Limb (tissue), 2 donors: ENCODE measurements at regions not wholly inside any gene's neighbourhood (a gene's known extent, or its start where the extent isn't known, plus 50 kb on each side); places are given as distances from the start of the nearest gene placed in this dataset.
"Not testable (repeated sequence)": the region's sequence is repeated elsewhere in the genome, so short reads cannot be mapped to it uniquely, and the experiment has no call there.

ENCODE experiments used
- DNase-seq, 2 donors: peaks; one replicate each; pipeline ENCODE4 v3.0.0-alpha.2; 2016; ENCODE audit errors: extremely low spot score in 2 of 2

DNA sequence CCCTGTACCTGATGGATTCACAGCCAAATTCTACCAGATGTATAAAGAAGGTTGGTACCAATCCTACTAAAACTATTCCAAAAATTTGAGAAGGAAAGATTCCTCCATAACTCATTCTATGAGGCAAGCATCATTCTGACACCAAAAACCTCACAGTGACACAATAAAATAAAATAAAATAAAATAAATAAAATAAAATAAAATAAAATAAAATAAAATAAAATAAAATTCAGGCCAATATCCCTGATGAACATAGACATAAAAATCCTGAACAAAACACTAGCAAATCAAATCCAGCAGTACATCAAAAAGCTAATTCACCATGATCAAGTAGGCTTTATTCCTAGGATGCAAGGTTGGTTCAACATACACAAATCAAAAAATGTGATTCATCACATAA is 108.1 kb downstream of the PROX1 start:
- DNase-seq = not testable (repeated sequence)

DNA sequence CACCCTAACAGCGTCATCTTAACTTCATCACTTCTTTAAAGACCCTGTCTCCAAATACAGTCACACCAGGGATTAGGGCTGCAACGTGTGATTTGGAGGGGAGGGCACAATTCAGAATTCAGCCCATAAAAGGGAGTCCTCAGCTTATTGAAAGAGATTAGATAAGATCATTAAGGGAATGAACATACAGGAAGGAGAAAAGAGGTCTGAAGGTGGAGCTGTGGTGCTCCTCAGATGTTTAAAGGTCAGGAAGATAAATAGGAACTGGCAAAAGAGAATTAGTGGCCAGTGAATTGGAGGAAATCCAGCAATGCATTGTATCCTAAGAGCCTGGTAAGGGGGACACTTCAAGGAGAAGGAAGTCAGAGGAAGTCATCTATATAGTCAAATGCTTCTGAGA is 113.5 kb downstream of the PROX1 start:
- DNase-seq = no peak

DNA sequence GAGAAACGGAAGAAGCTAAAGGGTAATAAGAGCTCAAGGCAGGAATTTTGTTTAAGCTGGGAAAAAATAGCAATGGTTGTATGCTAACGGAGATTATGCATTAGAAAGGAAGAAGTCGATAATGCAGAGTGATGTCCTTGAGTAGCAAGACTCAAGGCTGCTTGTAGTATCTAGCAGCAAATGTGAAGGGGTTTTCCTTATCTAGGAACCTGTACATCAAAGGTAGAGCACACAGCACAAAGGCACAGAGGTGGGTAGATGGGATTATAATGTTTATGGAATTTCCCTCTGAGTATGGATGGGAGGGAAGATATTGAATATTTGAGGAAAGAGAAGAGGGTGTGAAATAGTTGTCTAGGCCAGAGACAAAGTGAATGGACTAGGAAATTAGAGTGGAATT is 114.1 kb downstream of the PROX1 start:
- no peak for DNase-seq

DNA sequence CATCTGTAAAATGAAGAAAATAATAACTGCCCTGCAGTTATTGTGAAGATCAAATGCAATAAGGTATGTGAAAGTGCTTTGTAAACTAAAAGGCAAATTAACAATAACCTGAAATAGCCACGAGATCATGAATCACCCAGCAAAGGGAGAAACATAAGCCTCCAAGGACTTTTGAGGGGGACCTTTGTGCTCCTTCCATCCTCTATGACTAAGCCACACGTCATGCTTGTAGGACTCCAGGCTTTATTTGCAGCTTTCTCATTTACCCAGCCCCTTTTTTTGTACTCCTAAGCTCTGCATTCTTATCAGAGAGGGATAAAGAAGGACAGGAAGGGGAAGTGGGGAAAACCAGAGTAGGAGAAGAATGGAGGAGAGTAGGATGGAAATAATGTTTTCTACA is 115.1 kb downstream of the PROX1 start:
- no peak for DNase-seq

DNA sequence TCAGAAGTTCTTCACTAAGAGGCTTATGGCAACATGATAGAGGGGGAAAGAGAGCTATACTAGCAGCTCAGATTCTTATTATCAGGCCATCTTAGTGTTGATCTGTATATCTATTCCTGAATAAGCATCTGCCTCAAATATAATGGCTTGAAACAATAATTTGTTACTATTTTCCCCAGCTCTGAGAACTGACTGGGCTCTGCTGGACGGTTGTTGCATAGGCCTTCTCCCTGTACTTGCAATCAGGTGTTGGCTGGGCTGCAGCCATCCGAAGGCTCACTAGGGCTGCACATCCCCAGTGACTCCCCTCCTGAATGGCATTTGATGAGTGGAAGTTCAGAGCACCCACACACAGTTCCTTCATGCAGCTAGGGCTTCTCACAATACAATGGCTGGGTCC is 116.0 kb downstream of the PROX1 start:
- DNase-seq = no peak

DNA sequence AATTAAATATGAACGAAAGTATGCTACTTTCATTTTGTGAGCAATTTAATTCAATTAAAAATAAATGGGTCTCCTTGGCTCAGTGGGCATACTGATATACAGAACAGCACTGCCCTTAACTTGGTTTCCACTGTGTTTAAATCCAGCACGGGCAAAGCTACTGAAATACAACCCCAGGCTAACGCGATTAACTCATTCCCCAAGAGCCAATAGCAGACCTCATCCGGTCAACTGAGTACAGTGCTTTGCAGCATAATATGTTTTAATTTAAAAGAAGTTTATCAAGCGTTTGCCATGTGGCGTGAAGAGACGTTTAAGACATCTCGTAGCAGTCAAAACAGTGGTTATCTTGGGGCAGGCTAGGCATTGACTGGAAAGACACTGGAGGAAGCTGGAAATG is 118.6 kb downstream of the PROX1 start:
- no peak for DNase-seq

DNA sequence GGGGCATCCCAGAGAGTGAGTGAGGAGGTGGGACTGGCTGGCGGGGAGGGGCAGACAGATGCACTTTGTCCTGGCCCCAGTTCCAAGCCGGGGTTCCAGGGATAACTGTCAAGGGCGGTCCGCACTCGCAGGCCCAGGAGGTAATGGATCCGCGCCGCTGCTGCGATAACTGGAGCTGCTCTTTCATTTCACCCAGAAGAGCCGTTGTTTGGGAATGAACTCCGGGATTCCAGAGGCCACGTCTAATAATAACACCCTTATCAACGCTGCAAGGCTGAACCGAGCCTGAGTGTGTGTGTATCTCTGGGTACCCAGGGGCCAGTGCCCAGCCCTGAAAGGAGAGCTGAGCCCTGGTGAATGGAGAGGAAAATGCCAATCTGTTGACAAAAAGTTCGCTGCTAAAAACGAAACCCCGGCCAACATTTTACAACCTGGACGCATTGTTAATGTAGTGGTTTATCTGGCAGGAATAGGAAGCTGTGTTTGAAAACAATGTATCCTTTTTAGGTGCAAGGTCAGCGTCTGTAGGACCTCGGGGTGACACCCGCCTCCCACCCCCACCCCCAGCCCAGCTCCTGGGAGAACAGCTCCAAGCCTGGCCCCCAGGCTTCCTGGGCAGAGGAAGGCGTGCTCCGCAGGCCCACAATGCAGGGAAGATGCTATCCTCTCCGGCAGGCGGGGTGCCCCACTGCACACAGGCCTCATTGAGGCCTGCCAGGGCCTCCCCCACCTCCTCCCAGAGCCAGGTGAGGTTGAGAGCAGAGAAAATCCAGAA is 119.7 kb downstream of the PROX1 start:
- no peak for DNase-seq

DNA sequence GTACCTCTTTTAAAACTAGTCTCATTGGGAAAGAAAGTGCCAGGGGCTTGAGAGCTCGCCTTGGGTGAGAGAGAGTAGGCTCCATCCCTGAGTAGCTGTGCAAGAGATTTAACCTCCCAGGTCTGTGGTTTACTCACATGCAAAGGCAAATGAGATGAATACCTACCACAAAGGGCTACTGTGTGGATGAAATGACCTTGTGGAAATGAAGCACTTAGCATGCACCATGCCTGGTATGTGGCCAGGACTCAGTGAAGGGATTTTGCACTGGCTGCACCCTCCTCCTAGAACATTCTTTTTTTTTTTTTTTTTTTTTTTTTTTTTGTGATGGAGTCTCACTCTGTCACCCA is 120.3 kb downstream of the PROX1 start:
- DNase-seq = no peak

DNA sequence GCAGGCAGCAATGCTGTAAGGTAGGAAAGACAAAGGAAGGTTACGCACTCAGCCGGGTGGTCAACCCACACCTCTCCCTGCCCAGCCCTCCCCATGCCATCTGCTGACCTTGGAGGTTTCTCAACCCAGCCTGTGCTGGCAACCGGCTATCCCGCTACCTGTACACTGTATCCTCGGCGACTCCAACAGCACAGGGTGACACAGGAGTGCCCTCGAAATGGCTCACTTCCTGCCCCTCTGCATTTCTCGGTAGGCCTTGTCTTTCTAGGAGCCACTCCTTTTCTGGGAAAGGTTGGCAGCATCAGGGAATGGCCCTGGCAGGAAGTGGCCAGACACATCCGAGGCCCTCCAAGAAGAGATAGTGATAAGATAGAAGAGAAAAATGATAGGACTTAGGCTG is 124.0 kb downstream of the PROX1 start:
- DNase-seq = no peak

DNA sequence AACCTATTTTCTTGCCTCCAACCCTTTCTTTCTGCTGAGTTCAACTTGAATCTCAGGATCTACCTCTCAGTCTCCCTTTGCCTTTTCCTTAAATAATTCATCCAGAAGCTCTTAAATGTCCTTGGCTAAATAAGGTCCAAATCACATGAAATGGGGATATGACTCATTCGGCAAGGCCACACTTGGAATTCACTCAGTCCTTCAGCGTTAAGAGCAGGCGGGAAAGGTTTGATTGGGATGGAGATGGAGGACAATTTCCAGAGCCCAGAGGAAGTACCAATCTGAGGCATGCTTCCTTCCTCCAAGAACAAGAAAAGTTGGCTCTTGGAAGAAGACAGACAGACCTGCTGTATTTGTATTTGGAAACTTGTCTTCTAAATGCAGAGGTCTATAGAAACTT is 128.5 kb downstream of the PROX1 start:
- no peak for DNase-seq

DNA sequence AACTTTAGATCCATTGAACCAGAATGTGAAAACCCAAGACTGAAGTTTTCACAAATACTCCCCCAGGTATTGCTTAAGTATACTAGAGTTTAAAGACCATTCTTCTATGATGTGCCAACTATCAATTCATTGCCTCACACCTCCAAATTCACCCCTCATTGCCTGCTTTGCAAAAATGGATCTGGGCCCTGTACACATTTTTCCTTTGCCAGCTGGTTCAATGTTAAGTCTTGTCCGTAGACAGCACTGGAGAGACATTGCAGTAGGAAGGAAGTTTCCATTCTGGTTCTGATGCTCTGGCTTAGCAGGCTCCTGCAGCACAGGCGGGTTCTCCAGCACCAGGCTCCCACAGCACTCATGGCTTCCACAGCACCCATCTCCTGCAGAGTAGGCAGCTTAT is 130.0 kb downstream of the PROX1 start:
- no peak for DNase-seq

DNA sequence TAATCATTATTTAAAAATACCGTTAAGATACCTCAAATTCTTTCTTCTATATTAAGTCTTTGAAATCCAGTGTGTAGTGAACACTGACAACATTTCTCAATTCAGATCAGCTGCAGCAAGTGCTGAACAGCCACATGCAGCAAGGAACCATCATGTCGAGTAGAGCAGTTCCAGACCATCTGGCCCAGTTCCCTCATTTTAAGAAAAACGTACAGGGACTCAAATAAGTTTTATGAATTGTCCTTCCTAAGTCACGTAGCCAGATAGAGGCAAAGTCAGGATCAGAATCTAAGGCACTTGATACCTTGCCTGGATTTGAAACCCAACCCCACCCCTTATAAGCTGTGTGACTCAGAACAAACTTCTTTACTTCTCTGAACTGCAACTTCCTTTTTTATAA is 132.4 kb downstream of the PROX1 start:
- DNase-seq = no peak

DNA sequence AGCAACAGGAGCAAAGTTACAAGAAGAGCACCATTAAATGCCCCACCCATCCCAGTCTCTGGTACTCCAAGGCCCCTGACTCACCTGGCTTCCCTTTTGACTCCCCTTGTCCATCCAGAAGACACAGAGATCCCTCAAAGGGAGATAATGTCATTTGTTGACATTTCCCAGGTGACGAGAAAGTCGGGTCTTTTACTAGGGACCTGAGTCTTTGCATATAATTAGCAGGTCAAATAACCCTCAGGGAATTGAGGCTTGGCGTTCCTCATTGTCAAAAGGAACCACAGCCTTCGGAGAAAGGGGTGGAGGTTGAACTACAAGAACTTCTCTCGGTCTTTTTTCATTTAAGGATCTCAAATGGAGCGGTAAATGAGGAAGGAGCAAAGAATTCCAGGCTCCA is 133.2 kb downstream of the PROX1 start:
- DNase-seq = no peak

DNA sequence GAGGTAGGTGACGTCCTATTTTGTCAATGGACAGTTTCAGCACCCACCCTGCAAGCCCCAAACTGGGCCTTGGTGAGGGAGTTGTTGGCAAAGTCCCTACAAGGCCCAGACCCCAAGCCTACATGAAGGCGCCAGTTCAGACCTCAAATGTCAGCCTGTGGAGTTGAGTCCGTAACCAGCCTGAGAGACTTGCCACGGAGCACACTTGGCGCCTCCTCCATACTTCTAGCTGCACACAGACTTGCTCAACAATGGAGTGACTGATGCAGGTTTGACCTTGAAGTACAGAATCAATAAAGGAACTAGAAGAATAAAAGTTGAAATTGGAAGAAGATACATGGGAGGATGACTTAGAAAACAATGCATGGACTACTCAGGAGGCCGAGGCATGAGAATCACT is 134.3 kb downstream of the PROX1 start:
- no peak for DNase-seq

DNA sequence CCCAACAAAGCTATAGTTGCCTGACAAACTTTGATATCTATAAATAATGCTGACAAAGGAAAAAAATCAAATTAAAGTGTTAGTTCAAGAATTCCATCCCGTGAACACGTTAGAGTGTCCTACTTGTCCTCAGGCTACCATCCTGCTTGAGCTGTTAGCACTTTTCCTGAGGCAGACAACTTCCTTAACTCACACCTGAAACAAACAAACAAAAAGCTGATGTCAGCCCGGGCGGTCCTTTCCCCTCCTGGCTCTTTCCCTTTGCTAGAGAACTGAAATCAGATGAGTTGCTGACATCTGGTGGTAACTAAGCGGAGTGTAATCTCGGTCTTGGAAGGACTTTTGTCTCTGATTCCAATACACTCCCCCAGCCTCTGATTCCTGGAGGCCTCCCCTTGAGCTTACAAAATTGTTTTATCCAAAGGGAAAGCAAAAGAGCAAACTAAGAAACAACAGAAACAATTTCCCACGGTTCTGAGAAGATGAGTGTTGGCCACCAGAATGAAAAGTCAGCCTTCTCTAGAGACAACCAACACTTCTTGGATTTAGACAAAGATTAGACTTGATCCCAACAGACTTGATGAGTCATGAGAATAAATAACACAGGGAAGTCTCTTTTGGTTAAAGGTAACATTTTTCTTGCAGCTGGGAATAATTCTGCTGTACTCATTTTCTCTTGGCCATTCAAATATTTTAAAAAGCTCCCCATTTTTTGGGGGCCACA is 135.4 kb downstream of the PROX1 start:
- DNase-seq = peak; percentile 46 to 91

DNA sequence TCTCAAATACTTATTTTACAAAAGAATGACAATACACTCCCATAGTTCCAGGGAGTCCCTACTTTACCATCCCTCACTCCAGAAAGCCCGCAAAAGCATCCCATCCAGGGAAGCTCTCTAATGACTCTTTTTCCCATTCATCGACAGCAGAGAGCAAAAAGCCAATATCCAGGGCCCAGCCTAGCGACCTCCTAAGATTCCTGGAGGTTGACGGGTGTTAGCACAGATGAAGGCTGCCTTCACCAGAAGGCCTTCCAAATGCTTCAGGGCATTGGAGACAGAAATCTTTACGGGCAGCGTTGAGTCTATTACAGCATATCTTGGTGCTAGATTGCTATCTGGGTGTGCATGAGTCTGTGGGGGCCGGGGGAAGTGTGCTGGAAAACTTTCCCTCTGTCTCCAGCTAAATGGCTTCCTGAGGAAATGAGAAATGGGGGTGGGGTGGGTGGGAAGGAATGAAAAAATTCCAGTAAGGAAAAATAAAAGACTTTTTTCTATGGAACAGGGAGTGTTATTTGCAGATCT is 136.6 kb downstream of the PROX1 start:
- DNase-seq = no peak

DNA sequence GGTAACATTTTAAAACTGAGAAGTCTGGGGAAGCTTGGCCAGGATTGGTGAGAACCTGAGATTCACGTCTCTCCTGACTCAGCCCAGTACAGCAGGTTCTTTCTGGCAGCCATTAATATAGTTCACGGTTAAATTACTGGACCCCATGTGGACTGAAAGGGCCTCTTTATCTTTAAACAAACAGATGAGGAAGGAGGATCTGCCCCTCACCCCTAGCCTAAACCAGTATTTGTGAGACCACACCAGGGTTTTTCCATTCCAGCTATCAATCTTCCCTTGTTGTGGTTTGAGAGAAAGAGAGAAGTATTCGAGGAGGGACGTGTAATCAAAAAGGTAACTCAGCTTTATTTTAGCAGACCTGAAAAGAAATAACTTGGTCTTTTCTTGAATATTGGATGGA is 137.1 kb downstream of the PROX1 start:
- DNase-seq = no peak

DNA sequence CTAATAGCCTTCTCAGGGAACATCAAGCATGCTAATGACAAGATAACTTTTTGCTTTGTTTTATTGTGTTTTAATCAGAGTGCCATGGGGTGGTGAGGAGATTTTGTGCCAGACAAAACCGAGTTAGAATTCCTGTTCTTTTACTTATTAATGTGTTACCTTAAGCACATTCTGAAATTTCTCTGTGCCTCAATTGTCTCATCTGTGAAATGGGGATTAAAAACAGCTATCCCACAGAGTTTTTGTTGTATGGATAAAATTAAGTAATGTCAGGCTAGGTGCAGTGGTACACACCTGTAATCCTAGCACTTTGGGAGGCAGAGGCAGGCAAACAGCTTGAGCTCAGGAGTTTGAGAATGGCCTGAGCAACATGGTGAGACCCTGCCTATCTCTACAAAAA is 138.0 kb downstream of the PROX1 start:
- DNase-seq = no peak

DNA sequence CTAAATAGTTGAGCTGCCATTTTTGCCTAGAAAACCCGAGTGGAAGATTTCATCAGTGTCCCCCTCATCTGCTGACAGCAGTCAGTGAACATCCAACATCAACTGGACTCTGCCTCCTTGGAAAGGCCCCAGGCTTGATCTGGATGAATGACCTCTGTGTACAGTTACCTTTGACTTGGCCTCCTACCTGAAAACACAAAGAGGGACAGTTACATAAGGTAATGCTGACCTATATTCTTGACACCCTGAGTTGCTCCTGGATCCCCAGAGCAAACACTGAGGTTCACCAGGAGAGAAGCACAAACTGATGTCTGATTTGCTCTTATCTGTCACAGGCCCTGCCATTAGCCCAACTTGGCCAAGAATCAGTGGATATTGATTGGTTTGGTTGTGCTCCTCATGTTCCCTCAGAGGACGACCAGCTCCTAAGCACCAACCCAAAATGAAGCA is 138.9 kb downstream of the PROX1 start:
- DNase-seq = no peak

DNA sequence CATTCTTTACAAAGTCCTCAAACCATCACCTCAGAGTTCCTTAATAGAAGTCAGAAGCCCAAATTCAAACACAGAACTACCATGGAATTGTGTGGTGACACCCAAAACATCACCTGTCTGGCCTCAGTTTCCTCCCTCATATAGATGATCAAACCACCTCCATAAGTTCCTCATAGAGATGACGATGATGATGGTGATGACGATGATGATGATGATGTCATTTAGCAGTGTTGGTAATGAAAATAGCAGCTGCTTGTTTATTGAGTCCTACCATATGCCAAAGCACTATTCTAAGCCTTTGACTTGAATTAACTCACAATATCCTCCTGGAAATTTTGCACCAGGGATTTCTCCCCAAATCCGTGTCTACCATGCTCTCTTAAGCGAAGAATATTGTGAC is 139.9 kb downstream of the PROX1 start:
- DNase-seq = no peak

DNA sequence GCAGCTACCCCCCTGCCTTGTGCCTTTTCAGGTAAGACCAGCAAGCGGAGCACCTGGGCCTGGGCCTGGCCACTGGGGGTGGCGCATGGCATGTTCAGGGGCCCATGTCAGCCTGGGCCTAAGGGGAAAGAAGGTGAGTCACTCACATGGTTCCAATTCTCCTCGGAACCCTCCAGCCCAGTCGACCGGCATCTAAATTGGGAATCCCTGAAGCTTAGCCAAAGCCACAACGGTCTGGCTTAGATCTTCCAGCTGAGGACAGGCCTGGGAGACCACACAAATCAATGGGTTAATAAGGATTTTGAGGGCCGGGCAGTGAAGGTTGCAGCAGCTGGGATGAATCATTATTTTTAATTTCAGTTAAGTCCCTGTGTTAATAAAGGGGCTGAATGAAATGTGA is 145.1 kb upstream of the SMYD2 start:
- DNase-seq = no peak

DNA sequence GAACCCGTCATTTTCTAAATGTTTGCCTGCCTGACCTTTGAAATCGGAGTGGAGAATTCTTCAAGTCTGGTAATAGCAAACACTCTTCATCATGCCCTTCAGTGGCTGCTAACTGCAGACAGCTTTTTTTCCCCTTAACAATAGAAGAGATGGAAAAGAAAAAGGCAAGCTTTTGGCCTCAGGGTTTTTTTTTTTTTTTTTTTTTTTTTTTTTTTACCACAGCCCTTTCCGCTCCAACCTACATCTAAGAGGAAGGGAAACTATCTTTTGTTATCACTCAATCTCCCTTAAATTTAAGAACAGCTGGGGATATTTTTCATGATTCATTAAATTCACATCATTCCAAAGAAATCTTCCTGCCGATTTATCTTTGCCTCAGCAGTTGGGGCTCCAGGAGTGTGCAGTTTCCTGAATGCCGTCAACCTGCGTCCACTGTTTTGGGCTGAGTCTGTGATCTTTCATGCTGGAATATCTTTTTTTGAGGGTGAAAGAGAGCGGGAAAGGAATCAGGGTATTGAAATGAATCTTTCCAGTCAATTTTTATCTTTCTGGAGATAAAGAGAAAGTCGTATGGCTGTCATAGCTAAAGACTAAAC is 144.5 kb upstream of the SMYD2 start:
- no peak for DNase-seq

DNA sequence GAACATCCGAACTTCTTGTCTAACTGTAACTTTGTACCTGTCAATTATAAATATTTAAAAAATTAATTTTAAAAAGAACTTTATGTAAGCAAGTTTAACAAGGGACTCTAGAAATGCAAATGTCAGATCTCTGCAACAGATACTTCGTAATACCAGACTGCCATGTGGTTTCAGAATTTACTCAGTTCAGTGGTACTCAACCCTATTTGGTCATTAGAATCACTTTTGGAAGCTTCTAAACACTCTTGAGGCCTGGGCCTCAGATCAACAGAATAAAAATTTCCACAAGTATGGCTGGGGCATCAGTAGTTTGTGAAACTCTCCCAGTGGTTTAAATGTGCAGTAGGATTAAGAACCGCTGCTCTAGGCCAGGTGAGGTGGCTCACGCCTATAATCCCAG is 139.5 kb upstream of the SMYD2 start:
- DNase-seq = no peak
